ENCODE measurements at regions not wholly inside any gene's neighbourhood (a gene's known extent, or its start where the extent isn't known, plus 50 kb on each side); places are given as distances from the start of the nearest gene placed in this dataset.
"Not testable (repeated sequence)": the region's sequence is repeated elsewhere in the genome, so short reads cannot be mapped to it uniquely, and the experiment has no call there.

DNA sequence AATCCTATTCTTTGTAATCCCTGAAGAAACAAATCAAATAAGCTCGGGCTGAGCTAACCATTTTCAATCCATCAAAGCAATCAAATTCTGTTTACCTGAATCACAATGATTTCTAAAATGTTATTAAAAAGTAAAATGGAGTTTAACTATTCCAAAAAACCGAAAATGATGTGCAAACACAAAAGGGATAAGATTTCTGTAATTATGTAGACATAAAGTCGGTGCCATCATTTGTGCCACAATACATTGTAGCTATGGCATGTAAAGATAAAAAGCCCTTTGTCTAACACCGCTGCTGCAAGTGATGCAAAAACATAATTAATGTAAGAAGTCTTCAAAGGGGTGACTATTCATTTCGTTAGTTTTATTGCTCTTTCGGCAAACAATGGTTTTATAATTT lies 125.1 kb upstream of the FAM204A start:
- no peak for DNase-seq (ENCODE audit: low spot score)

DNA sequence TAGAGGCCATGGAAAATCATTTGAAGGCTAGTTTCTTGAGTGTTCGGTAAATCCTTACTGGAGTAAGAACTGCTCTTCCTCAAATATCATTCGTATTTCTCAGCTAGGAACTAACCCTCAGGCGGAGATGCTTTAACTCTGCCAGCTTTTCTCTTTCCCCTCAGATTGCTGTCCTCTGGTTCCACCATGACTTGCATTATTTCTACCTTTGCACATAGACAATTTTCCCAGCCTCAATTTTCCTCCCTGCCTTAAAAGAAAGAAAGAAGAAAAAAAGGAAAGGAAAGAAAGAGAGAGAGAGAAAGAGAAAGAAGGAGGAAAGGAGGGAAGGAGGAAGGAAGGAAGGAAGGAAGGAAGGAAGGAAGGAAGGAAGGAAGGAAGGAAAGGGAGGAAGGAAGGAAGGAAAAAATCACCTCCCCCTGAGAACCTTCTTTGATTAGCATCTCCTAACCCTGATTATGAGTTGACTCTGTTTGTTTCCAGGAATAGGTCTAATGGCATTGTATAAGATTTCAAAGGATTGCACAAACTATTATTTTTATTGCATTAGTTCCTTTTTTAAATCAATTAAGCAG lies 123.3 kb upstream of the FAM204A start:
- no peak for DNase-seq (ENCODE audit: low spot score)

DNA sequence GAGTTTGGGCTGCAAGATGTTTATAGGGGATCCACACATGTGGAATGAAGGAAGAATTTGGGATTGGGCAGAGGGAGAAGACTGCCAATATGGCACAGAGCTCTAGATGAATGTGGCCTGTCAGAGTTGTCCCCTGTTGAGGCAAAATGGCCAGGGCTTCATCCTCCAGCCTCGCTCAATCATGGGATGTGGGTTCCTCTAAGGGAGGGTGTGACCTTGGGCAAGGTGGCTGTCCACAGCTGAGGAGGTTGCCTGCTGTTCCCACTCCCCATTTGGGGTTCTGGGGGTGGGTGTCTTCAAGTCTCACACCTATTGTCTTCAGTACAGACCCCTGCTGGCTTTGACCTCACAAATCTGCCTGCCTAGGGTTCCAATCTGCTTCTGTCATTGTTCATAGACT lies 121.6 kb upstream of the FAM204A start:
- DNase-seq (ENCODE audit: low spot score) = no peak

DNA sequence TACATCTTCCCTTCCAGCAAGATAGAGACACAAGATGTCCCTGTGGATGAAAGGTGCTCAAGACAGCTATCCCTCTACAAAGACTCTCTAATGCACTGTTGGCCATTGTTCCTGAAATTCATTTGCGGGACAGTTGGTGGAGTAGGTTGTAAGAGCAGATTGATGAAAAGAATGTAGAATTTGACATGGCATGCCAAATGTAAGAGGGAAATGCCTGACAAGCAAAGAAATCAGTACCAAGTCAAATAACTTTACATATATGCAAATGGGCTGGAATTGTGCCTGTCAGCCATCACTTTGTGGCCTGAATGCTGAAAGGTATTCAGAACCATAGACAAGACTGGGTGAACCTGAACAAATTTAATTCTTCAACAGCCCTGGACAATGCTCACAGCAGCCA lies 120.3 kb upstream of the FAM204A start:
- no peak for DNase-seq (ENCODE audit: low spot score)

DNA sequence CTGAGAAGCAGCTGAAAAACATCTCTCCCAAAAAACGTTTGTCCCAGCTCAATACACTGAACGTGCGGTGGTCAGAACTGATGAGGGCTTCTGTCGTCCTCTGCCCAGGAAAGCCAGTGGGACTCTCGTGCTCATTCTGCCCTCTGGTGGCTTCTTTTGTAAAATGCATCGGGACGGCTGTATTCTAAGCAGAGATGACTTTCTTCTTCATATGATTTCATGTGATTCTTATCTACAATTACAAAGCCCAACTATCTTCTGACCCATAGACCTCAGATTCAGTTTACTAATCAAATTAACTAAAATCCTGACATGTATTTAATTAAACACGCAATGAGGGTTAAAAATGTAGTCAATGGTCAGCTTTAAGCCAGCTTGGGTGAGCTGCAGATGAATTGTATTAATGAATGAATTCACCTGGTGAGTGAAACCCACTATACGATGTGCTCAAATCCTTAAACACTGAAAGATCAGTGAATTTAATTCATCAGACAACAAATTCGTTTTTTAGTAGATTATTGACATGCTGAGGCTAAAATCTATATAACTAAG lies 117.6 kb upstream of the FAM204A start:
- peak; percentile 72 for DNase-seq (ENCODE audit: low spot score)

DNA sequence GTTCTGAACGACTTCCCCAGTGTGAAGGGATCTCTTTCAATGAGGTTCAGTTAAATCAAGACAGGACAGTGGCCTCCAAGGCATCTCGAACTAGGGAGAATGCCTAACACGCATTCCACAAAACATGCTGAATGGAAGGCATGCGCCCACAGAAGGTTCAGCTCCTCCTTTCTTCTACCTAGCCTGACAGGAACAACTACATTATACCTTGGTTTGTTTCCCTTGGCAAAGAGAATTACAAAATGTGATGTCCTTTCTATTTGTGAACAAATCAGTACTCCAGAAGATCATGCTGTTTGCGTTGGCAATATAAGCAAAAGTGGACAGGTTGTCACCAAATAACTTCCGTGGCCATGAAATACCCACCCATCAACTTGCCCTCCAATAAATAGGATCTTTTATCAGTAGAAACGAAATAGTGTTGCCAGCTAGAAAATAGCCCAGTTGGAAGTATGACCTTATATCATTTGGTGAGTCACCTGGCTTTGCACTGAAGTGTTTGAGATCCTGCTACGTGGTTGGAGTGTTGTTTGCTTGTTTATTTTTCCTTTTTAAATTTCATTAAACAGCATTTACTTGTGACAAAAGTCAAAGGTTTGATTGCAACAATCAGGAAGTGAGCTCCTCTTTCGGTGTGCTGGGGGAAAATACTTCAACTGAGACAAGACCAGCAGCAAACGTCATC lies 117.0 kb upstream of the FAM204A start:
- no peak for DNase-seq (ENCODE audit: low spot score)

DNA sequence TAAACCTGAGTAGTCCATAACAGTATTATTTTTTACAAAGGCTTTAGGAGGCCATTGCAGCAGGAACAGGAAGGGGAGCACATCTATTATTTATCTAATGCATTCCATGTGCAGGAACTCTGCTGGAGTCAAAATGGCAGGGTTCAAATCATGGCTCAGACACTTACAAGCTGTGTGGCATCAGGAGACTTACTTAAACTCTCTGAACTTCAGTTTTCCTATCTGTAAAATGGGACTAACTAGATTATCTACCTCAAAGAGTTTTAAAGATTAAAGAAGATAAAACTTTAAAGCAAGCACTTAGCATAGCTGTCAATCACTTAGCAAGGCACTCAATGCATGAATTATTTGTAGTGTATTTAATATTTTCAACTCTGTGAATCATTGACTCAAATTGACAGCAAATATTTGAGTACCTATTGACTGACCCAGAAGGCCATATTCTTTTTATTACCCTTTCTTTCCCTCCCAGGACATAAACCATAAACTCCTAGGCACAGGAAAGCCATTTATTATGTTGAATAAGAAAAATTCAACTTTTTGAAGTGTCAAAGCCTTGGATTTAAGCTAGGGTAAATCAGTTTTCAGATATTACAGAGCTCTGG lies 115.8 kb upstream of the FAM204A start:
- no peak for DNase-seq (ENCODE audit: low spot score)

DNA sequence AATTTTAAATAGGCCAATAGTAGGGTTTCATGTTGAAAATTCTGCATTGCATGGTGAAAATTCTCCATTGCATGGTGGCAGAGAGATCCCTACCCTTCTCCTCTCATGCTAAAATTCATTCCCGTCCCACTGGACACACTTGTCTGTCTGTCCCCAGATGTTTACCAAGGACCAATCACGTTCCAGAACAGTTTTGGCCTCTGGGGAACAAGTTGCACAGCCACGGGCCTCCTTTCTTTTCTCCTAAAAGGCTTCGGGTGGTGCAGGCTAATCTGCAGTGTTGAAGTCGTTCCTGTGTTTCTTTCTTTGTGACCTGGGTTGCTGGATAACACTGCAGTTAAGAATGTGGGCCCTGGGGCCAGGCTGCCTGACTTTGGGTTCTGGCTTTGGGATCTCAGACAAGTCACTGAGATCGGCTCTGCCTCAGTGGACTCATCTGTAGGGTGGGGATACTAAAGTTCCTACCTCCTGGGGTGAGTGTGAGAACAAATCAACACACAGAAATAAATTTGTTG lies 113.1 kb upstream of the FAM204A start:
- no peak for DNase-seq (ENCODE audit: low spot score)

DNA sequence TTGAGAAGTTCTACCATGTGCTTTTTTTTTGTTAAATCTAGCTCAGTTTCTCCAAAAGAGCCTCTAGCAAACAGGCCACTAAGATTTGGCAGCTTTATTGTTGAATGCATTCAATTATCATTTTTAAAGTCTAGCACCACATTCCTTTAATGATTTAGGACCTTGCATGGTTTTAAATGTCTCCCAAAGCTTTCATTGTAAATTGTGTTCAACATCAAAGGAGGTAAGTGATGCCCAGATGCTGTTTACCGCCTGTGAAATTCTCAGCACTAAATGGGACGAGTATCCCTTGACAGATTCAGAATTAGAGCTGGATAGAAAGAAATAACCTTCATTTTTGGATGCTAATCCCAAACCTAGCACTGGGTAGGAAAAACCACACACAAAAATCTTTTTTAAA lies 112.1 kb upstream of the FAM204A start:
- DNase-seq (ENCODE audit: low spot score) = no peak

DNA sequence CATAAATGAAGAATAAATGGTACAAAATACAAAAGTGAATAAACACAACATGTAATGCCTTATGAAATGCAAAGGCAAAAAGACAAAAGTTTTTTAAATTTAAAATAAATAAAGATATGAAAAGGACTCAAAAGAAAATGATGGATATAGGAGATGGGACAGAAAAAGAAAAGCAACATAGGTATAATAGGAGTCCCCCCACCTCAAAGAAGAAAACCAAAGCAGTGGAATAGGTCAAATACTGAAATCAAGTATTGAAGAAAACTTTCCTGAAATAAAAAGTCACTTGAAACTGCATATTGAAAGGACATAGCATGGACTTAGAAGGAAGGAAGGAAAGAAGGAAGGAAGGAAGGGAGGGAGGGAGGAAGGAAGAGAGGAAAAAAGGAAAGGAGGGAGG lies 110.0 kb upstream of the FAM204A start:
- DNase-seq (ENCODE audit: low spot score) = no peak

DNA sequence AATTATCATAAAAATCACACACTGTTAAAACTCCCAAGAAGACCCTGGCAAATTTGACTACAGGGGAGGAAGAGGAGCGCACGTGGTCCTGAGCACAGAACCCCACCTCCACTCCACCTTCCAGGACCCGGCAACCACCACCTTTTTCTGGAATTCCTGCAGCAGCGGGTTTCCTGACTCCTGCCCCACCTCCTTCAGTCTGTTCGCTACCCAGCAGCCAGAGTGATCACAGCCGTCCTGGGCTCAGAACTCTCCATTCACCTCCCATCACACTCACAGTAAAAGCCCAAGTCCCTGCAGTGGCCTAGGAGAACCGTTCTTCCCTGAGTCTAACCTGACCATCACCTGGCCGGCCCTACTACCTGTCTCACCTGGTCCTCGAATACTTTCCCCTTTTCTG lies 107.4 kb upstream of the FAM204A start:
- DNase-seq (ENCODE audit: low spot score) = no peak

DNA sequence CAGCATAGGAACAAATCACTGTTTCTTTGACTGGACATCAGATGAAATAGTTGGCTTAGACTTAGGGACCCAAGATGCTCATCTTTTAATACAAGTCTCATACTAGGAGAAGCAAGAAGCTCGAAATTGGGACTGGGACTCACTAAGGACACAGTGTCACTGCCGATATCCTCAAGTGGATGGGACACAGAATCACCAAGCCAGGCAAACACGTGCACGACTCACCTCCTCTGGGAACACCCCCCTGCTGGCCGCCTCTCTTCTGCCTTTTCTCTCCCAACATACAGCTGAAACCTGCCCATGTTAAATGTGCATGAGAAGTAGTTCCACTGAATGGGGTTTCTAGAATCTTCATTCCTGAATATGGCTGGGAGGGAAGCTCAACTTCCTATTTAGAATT lies 106.6 kb upstream of the FAM204A start:
- no peak for DNase-seq (ENCODE audit: low spot score)

DNA sequence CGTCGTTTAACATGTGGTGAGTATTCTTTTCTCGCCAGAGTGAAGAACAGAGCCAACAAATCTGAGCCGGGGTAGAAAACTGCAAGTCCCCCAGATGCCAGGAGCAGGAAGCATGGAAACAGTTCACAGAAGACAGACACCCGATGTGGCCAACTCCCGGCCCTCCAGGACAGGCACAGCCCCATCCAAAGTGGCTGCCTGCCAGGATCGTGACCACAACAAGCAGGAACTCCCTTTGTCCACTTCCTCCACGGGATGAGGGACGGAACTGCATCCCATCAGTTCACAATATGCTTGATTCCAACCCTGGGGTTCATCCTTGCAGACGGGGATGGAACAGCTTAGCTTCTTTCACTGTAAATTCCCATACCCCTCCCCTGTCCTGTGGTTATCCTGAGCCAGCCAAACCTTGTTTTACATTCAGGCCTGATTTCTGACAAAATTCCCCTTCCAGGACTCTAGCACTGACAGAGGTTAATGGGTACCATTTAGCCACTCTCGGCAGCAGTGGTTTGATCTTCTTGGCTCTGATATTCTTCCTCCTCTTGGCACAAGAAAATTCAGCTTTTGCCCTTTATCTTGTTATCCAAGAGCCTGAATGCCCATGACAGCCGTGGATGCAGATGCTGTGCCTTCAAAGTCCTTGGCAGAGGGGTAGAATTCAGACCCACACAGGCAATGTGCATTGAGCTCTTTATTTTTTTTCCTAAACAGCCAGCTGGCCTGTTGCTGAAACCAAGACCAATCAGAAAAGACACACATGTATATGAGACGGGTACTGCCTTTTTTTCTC lies 105.5 kb upstream of the FAM204A start:
- peak; percentile 43 for DNase-seq (ENCODE audit: low spot score)

DNA sequence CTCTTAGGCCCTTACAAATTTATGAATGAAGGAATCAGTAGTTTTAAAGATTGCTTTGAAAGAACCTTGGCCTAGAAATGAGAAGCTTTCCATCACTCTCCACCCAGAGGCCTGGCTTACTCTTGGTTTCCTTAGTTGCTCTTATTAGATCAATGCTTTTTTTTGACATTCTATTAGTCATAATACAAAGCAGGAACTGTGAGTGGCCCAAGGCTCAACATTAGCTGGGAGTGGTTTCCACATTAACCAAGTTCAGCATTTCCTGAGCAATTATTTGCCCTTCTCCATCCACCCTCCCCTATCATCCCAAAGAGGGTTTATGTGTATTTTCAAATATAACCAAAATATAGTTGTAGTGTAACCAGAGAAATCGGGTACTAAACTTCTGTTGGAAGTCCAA lies 103.4 kb upstream of the FAM204A start:
- DNase-seq (ENCODE audit: low spot score) = no peak

DNA sequence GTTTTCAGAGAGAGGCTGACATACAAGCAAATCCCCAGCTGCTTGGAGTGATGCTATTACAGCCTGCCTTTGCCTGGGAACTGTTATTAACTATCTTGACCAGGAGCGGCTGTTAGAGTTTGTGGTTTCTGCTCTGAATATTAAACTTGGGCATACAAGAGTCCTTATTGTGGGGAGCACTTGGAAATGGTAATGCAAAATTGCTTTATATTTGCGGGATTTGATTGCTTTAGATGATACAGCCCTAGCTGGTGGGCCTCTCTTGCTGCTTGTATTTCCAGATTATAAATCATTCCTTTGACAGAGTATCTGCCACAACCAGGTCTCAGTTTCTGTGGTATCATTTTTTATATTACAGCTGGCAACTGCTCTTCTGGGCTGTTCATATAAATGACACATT lies 101.9 kb upstream of the FAM204A start:
- DNase-seq (ENCODE audit: low spot score) = no peak

DNA sequence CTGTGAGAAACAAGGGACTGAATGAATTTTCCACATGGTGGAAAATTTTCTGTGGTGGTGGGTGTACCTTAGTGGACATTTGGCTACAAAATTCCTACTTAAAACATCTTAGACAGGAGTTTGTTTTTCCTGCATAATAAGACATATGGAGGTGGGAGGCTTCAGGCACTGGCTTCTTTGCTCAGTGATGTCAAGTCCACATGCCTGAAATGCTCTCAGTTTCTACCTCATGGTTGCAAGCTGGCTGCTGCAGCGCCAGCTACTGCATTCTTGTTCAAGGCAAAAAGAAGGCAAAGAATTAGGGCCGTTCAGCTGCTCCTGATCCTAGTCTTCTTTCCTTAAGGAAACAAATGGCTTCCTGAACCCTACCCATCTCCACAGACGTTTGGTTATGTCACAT lies 99.9 kb upstream of the FAM204A start:
- no peak for DNase-seq (ENCODE audit: low spot score)

DNA sequence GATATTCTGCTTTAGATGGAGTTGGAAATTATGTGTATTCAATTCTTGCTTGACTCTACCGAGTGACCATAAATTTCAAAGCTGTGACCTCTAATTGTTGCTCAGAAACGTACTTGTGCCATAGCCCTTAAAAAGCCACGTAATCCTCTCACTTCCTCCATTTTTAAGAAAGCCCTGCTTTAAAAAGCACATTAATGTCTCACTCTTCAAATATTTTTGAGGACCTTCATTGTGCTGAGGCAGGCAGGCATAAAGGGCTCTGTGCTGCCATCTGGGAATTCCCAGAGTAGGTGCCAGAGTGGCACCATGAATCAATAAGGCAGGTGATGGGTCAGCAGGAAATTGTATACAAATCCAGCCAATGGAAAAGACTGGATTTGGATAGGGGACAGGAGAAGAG lies 97.7 kb upstream of the FAM204A start:
- no peak for DNase-seq (ENCODE audit: low spot score)

DNA sequence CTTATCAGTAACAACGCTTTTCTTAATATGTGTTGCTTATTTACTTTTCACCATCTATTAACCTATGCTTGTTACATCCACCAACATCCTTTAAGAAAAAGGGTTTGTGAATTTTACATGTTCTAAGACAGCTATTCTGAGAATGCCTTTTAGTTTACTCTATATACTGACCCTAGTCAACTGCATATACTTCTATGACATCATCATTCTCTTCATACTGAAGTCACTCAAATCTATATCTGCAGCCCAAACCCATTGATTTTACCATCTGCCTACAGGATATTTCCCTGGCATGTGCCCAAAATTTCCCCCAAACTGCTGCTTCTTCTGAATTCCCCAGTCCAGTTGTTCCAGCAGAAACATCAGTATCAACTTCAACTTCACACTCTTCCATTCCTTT lies 94.6 kb upstream of the FAM204A start:
- no peak for DNase-seq (ENCODE audit: low spot score)

DNA sequence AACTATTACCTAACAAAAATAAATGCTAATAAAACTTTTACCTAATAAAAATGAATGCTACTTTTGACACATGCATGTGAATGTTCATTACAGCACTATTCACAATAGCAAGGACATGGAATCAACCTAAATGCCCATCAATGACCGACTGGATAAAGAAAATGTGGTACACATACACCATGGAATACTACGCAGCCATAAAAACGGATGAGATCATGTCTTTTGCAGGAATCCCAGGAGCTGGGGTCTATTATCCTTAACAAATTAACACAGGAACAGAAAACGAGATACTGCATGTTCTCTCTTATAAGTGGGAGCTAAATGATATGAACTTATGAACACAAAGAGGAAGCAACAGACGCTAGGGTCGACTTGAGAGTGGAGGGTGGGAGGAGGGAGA lies 88.1 kb upstream of the FAM204A start:
- no peak for DNase-seq (ENCODE audit: low spot score)

DNA sequence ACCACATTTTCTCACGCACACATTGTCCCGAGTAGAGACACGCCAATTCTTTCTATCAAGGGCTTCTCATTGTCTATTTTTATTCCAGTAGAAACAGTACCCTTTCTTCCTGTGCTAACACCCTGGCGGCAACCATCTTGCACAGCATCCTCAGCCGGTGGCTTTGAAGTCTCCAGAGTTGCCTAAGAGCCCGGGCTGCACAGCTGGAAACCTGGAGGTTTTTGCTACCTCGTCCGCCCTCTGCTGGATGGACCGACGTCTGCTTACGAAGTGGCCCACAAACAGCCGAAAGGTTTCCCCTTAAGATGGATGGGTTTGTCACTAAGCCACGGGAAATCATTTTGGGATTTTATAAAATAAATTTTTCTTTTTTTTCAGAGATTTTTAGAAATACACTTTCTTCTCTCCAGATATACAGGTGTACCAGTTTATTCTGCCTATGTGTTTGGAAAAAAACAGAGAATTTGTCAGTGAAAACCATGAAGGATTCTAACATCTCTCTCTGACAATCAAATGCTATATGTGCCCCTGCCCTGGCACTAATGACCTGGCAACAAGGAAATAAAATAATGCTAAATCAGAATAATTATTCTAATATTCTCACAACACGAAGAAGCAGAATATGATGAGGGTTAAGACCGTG lies 81.8 kb upstream of the FAM204A start:
- DNase-seq (ENCODE audit: low spot score) = peak; percentile 81

DNA sequence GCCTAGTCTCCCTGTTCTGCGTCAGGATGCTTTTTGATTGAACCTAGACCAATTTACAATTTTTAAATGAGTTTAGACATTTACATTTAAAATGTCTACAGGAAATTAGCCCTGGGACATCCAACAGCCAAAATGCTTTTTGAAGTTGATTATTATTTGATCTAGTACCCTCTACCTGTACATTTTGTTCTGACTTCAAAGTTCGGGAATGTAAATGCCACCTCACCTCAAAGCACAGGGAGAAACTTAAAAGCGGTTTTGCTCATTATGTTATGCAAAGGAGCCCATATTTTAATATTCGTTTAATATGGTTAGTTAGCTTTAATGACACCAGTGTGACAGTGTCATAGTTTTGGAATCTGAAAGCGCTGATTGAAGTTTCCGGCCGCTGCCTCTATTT lies 80.1 kb upstream of the FAM204A start:
- no peak for DNase-seq (ENCODE audit: low spot score)

DNA sequence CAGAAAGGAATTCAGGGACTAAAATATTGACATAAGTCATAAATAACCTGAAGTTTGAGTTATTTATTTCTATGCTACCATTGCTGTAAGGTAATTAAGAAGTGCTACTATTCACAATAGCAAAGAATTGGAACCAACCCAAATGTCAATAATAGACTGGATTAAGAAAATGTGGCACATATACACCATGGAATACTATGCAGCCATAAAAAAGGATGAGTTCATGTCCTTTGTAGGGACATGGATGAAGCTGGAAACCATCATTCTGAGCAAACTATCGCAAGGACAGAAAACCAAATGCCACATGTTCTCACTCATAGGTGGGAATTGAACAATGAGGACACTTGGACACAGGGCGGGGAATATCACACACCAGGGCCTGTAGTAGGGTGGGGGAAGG lies 77.9 kb upstream of the FAM204A start:
- DNase-seq (ENCODE audit: low spot score) = not testable (repeated sequence)

All from mucosa of gallbladder (tissue), 1 donor.